ENCODE measurements at regions not wholly inside any gene's neighbourhood (a gene's known extent, or its start where the extent isn't known, plus 50 kb on each side); places are given as distances from the start of the nearest gene placed in this dataset.

DNA sequence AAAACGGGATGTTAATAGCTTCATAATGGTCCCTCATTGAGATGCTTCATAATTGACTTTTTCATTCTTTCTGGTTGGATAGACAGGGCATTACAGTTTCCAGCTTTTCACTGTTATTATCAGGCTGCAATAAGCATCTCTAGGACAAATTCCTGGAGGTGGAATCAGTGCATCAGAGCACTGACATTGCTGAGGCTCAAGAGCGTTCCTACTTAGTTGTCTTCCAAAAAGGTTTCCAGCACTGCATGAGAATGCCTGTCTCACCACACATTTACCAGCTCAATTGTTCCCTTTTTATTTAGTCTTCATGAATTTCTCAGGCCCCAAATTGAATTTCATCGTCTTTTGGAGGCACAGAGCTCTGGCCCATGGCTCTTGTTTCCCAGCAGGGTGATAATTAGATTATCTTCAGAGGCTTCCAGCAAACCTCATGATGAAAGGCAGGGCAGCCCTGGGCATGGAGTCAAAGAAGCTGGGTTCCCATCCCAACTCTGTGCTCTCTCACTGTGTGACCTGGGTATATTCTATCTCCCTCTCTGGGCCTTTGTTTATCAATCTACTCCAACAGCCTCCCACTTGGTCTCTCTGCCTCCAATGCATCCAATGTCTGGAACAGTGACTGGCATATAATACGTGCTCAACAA lies 451.4 kb downstream of the PTPRU start:
- H3K36me3 Mint-ChIP-seq (ENCODE audit: low read depth) = no peaks in the 10 kb centered on the region
- TF ChIP-seq, protein P1, sequence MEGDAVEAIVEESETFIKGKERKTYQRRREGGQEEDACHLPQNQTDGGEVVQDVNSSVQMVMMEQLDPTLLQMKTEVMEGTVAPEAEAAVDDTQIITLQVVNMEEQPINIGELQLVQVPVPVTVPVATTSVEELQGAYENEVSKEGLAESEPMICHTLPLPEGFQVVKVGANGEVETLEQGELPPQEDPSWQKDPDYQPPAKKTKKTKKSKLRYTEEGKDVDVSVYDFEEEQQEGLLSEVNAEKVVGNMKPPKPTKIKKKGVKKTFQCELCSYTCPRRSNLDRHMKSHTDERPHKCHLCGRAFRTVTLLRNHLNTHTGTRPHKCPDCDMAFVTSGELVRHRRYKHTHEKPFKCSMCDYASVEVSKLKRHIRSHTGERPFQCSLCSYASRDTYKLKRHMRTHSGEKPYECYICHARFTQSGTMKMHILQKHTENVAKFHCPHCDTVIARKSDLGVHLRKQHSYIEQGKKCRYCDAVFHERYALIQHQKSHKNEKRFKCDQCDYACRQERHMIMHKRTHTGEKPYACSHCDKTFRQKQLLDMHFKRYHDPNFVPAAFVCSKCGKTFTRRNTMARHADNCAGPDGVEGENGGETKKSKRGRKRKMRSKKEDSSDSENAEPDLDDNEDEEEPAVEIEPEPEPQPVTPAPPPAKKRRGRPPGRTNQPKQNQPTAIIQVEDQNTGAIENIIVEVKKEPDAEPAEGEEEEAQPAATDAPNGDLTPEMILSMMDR (IDR thresholded peaks at IDR 0.05) = no peak
- peak overlapping the region; percentile 90 for H3K27ac Mint-ChIP-seq
- DNase-seq = peak; percentile 33
- peak overlapping the region; percentile 73 for H3K4me3 Mint-ChIP-seq
- no peaks in the 10 kb centered on the region for H3K9me3 Mint-ChIP-seq
- H3K27me3 Mint-ChIP-seq (ENCODE audit: insufficient read depth) = peaks cover 3% of the 10 kb centered on the region
- H3K4me1 Mint-ChIP-seq (ENCODE audit: low read depth) = peaks cover 48% of the 10 kb centered on the region

DNA sequence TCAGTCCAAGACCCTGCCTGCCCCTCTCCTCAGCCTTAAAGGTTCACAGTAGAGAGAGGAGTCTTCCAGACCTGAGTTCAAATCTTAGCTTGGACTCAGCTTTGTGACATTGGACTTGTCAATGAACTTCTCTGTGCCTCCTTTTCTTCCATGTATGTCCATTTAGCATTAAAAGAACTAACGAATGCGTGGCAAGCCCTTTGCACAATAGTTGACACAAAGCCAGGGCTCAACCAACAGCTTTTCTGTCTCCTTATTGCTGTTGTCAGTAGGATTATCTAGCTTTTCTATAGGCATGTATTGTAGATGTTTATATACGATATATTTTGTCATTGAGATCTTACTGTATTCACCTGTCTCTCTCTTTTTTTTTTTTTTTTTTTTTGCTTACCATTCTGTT lies 450.8 kb downstream of the PTPRU start:
- H3K36me3 Mint-ChIP-seq (ENCODE audit: low read depth) = no peaks in the 10 kb centered on the region
- DNase-seq = no peak
- peak overlapping the region; percentile 90 for H3K27ac Mint-ChIP-seq
- H3K4me3 Mint-ChIP-seq = no peak overlapping the region
- H3K27me3 Mint-ChIP-seq (ENCODE audit: insufficient read depth) = peaks cover 3% of the 10 kb centered on the region
- H3K4me1 Mint-ChIP-seq (ENCODE audit: low read depth) = peaks cover 53% of the 10 kb centered on the region
- no peaks in the 10 kb centered on the region for H3K9me3 Mint-ChIP-seq
- TF ChIP-seq, protein P1 (IDR thresholded peaks at IDR 0.05) = no peak

DNA sequence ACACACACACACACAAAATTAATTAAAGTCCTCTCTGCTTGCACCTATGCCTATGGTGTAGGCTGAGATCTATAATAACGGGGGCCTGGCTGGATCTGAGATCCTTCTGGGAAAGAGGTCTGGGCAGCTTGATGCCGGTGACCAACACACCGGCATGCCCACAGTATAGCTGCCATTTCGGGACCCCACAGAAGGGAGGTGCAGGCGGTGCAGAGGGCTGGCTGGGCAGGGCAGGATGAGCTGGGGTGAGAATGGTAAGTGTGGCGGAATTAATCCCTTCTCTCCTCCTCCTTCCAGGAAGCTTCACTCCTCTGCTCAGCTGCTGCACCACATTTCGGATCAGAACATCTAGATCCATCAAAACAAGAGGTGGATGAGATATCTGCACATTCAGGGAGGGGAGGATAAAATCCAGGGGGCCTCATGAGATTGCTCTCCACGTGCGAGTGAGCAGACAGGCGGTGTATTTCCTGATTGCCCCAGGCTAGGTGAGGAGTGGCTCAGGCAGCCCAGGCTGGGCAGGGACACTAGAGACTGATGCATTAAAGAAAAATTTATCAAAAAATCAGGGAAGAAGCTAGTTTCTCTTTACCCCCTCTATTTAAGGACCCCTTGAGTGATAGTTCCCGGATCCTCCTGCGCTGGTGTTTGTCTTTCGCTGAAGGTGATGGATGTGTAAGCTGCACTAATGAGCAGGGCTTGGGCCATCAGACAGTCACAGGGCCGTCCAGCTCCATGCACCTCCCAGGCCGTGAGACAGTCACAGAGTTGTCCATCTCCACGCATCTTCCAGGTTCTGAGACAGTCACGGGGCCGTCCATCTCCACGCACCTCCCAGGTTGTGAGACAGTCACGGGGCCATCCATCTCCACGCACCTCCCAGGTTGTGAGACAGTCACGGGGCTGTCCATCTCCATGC lies 449.9 kb downstream of the PTPRU start:
- peaks cover 53% of the 10 kb centered on the region for H3K4me1 Mint-ChIP-seq (ENCODE audit: low read depth)
- H3K27me3 Mint-ChIP-seq (ENCODE audit: insufficient read depth) = peaks cover 3% of the 10 kb centered on the region
- DNase-seq = peak; percentile 36
- H3K27ac Mint-ChIP-seq = no peak overlapping the region; the same call in 1 of the 2 replicates
- no peaks in the 10 kb centered on the region for H3K36me3 Mint-ChIP-seq (ENCODE audit: low read depth)
- H3K4me3 Mint-ChIP-seq = no peak overlapping the region
- TF ChIP-seq, protein P1 (IDR thresholded peaks at IDR 0.05) = no peak
- no peaks in the 10 kb centered on the region for H3K9me3 Mint-ChIP-seq

DNA sequence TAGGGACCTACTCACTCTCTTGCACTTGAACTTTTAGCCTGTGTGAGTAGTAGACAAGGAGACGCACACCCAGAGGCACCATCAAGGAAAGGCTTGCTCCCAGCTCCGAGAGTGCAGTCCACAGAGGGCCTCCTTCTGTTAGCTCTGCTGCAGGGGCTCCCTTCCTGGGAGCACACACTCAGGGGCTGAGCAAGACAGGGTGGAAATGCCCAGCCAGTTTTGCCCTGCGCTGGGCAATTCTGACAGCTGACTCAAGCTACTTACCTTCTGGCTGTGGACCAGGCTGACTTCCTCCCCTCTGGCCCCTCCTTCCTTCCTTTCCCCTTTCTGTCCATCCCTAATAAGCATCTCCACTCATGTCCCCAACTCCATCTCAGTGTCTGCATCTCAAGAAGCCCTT lies 449.1 kb downstream of the PTPRU start:
- Mint-ChIP-seq H3K4me1 (ENCODE audit: low read depth) (peaks cover 53% of the 10 kb centered on the region), H3K27me3 (ENCODE audit: insufficient read depth) (peaks cover 3% of the 10 kb centered on the region), H3K36me3 (ENCODE audit: low read depth) (no peaks in the 10 kb centered on the region), H3K9me3 (no peaks in the 10 kb centered on the region), H3K27ac (no peak overlapping the region), H3K4me3 (no peak overlapping the region)
- TF ChIP-seq, protein P1 (IDR thresholded peaks at IDR 0.05) = no peak
- DNase-seq = no peak

DNA sequence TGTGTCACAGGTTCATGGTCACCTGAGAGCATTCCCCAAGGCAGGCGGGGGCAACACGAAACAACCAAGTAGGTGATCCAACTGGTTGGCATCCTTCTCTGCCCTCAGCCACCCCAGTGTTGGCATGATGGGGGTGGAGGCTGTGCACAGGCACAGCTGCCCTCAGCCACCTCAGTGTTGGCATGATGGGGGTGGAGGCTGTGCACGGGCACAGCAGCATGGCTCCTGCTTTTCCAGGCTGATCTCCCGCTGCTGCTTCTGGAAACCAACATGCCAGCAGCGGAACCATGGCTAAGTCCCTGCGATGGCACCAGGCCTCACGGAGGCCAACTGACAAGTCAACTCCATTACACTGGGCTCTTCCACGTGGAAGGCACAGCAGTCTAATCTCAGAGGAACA lies 447.8 kb downstream of the PTPRU start:
- Mint-ChIP-seq H3K4me3 (no peak overlapping the region), H3K27ac (no peak overlapping the region), H3K9me3 (no peaks in the 10 kb centered on the region), H3K27me3 (ENCODE audit: insufficient read depth) (peaks cover 1% of the 10 kb centered on the region), H3K36me3 (ENCODE audit: low read depth) (no peaks in the 10 kb centered on the region), H3K4me1 (ENCODE audit: low read depth) (peaks cover 53% of the 10 kb centered on the region)
- TF ChIP-seq, protein P1 (IDR thresholded peaks at IDR 0.05) = no peak
- no peak for DNase-seq

Data from HFFc6 (cell line).